LNCaP clone FGC (cell line): ENCODE measurements at regions not wholly inside any gene's neighbourhood (a gene's known extent, or its start where the extent isn't known, plus 50 kb on each side); places are given as distances from the start of the nearest gene placed in this dataset.
A peak's percentile ranks its signal among the peaks of the same experiment; 100 is the strongest.
"Not testable (repeated sequence)": the region's sequence is repeated elsewhere in the genome, so short reads cannot be mapped to it uniquely, and the experiment has no call there.

Experiments used
- DNase-seq: peaks from one replicate; pipeline ENCODE4 v3.0.0-alpha.2; 2011; ENCODE audit warnings: low read depth
- H3K4me3 ChIP-seq: 2 replicates; pipeline ENCODE4 v1.5.1; 2011; ENCODE audit warnings: mild to moderate bottlenecking, low read depth, low read length, control low read depth
- CTCF ChIP-seq: IDR thresholded peaks from 2 replicates; pipeline ENCODE4 v1.5.1; 2012; ENCODE audit warnings: mild to moderate bottlenecking; ENCODE audit not compliant: control insufficient read depth, insufficient read depth; ENCODE audit errors: extremely low read depth

GRCh38 chr2:89850481-89850880 lies 1159.0 kb downstream of the RPIA start:
- no peak overlapping the region for H3K4me3 ChIP-seq
- no peak for TF ChIP-seq CTCF
- DNase-seq: no peak

DNA sequence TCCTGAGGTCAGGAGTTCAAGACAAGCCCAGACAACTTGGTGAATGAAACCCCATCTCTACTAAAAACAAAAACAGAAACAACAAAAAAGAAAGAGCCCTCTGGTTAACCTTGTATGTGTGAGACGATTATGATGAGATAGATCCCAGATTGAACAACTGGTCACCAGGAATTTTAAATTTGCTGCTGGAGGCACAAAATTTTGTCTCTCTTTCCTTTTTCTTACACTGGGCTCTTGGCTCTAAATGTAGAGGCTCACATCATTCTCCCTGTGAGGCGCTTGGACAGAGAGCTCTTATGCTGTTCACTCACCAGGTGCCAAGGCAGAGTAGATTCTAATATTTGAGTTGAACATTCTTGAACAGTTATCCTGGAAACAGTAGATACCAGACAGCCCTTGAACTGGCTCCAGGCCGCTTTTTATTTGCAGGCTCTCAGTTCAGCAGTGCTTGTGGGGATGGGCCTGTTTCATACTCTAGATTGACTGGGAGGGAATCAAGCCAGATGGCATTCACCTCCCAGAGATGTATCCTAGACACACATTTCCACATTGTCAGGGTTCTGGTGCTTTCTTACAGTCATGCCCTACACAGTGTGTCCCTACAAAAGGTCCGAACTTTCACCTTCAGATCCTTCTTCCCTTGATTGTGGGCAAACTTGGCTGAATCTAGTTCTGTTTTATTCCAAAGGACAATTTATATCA lies 1159.6 kb downstream of the RPIA start:
- no peak for DNase-seq
- TF ChIP-seq CTCF: no peak
- no peak overlapping the region for H3K4me3 ChIP-seq

GRCh38 chr2:89851583-89851905 lies 1160.1 kb downstream of the RPIA start:
- no peak overlapping the region for H3K4me3 ChIP-seq
- TF ChIP-seq CTCF: no peak
- no peak for DNase-seq

- H3K4me3 ChIP-seq, DNase-seq: not testable (repeated sequence)
Observed at GRCh38 chr2:89853427-89853826, 1162.0 kb downstream of the RPIA start.

DNA sequence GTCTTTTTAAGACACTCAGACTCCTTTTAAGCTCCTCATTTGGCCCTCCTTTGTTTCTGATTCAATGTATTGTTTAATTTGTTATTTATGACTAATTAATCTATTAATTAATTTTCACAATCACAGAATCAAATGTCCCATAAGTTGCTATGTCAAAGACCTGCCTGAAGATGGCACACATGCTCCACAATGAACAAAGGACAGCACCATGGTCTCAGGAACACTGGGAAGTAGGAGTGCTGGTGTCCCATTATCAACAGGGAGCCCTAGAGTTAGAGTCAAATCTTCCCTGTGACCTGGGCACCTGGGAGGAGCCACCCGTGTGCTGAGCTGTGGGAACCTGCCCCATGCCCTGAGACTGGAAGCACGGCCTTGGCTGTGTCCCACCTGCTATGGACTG lies 1164.3 kb downstream of the RPIA start:
- not testable (repeated sequence) for H3K4me3 ChIP-seq, DNase-seq
- TF ChIP-seq CTCF: peak; percentile 35

GRCh38 chr2:89856305-89856704 lies 1164.8 kb downstream of the RPIA start:
- H3K4me3 ChIP-seq, DNase-seq: not testable (repeated sequence)

DNA sequence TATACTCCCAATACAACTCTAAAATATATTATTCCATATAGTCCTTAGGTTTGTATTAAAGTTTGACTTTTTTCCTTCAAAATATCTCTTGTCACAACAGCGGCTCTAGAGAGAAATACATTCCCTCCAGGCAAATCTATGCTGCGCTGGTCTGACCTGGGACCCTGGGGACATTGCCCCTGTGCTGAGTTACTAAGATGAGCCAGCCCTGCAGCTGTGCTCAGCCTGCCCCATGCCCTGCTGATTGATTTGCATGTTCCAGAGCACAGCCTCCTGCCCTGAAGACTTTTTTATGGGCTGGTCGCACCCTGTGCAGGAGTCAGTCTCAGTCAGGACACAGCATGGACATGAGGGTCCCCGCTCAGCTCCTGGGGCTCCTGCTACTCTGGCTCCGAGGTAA lies 1170.7 kb downstream of the RPIA start:
- not testable (repeated sequence) for H3K4me3 ChIP-seq, DNase-seq

GRCh38 chr2:89863209-89863608 lies 1171.7 kb downstream of the RPIA start:
- not testable (repeated sequence) for H3K4me3 ChIP-seq, DNase-seq

DNA sequence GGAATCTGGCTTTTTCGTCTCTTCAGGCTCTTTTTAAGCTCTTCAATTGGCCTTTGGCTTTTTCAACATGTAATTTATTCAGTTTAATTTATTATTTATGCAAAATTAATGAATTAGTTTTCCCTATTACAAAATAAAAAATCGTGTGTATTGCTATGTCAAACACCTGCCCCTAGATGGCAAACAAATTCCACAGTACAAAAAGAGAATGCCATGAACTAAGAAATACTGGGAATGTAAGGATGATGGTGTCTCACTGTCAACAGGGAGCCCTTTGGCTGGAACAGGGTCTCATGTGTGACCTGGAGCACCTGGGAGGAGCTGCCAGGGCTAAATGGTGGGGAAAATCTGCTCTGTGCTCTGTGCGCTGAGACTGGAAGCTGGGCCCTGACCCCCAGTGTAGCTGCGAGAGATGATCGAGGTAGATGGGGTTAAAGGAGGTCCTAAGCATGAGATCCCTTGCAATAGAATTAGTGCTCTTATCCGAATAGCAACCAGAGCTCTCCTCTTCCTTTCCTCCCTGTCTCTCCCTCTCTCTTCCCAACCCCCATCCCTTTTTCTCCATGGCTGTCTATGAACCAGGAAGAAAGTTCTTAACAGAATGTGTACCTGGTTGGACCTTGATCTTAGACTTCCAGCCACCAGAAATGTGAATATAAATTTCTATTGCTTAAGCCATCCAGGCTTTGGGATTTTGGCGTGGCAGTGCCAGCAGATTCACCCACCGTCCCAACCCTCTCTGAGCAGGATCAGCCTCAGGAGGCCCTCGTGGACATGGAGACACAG lies 1183.5 kb downstream of the RPIA start:
- H3K4me3 ChIP-seq, DNase-seq: not testable (repeated sequence)
- 0 out of 2 replicates have a peak, but pooled peaks have one; percentile 13 for TF ChIP-seq CTCF

DNA sequence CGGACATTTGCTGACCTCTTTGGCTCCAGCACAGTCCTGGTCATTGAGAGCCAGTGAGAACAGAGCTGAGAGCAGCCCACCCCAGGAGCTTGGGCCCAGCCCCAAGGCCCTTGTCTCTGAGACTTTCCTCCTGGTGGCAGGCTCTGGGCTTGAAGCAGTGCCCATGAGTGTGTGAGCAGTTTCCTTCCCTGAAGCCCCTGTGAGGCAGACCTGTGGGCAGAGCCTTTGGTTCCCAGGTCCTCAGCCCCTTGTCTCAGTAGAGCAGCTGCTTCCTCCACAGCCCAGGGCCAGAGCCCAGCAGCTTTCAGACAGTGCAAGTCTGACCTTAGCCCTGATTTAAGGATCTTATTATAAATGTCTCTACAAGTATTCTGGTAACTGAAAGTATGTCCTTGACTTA lies 1185.0 kb downstream of the RPIA start:
- DNase-seq, H3K4me3 ChIP-seq: not testable (repeated sequence)

DNA sequence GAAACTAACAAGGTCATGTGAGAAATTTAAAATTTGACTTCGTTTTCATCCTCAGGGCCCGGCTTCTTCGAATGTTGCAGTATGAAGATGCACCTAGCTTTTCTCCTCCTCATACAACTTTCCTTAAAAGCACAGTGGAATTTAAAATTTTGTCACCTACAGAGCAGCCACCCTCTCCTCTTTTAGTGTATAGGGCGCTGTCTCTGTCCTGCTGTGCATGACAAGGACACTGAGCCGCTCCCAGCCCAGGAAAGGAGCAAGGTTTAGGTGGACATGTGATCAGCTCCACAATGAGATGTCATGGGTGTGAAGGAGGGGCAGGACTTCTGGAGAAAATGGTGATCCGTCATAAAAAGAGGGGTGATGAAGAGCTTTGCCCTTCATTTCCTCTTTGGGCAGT lies 1185.4 kb downstream of the RPIA start:
- not testable (repeated sequence) for H3K4me3 ChIP-seq, DNase-seq

DNA sequence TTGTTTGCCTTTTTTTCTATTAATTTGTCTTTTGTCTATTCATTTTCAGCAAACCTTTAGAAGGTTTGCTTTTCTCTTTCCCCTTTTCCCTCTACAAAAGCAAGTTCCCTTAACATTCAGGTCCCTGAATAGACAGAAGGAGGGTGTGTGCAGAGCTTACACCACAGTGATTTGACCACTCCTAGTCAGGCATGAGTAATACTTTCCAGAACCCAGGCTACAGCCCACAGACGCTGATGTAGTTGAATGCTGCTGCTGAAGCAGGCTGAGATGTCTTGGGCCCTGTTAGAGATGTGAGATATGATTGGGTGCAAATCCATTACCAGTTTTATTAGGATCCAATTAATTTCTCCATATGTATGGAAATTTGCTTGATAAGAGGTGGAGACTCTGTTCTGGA lies 1191.4 kb downstream of the RPIA start:
- not testable (repeated sequence) for H3K4me3 ChIP-seq, DNase-seq

DNA sequence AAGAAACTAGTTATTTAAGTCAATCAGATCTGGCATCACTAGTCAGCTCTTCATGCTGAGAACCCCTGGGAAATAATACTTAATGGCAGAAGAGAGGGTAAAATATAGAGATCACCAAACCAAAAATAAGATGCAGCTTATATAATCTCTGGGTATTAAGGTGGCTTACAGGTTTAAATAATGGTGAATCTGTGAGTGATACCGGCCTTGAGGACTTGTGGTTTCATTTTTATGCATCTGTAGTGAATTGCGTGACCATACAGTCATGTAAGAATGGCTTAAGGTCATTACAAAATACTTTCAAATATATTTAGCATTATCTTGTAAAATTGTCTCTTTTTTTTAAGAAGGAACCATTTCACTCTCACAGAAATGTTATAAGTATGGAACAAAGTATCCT lies 1192.2 kb downstream of the RPIA start:
- not testable (repeated sequence) for DNase-seq

DNA sequence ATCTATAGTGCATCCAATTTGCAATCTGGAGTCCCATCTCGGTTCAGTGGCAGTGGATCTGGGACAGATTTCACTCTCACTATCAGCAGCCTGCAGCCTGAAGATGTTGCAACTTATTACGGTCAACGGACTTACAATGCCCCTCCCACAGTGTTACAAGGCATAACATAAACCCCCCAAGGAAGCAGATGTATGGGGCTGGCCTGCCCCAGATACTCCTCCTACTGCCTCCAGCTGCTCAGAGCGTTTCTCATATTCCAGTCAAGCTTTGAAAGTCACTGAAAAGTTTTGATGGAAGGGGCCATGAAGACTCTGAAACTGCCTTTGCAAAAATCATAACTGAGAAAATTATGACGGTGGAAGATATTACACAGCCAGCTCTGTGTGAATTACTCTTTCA lies 1193.6 kb downstream of the RPIA start:
- DNase-seq: not testable (repeated sequence)

More for the DNA sequence above, 1192.2 kb downstream of the RPIA start:
- H3K4me3 ChIP-seq: not testable (repeated sequence)

More for the DNA sequence above, 1193.6 kb downstream of the RPIA start:
- H3K4me3 ChIP-seq: not testable (repeated sequence)
